Loucy (cell line): ENCODE measurements at regions not wholly inside any gene's neighbourhood (a gene's known extent, or its start where the extent isn't known, plus 50 kb on each side); places are given as distances from the start of the nearest gene placed in this dataset.

Source experiments
- H2AFZ ChIP-seq: fragments of 200-600 bp; sonication (generic); 2 replicates; pipeline ENCODE4 v1.6.0; 2016; ENCODE audit warnings: antibody characterized with exemption, mild to moderate bottlenecking, low read length, moderate library complexity
- H3F3A ChIP-seq: fragments of 200-600 bp; 2 replicates; pipeline ENCODE4 v1.6.0; 2016; ENCODE audit warnings: antibody characterized with exemption, low read depth, mild to moderate bottlenecking
- H3K27me3 ChIP-seq: fragments of 200-600 bp; sonication (generic); 2 replicates; pipeline ENCODE4 v1.6.1; 2014; ENCODE audit warnings: low read length, mild to moderate bottlenecking; ENCODE audit not compliant: insufficient read depth, poor library complexity, severe bottlenecking
- H3K36me3 ChIP-seq: fragments of 200-600 bp; sonication (generic); 2 replicates; pipeline ENCODE4 v1.6.1; 2016; ENCODE audit warnings: low read length; ENCODE audit not compliant: insufficient read depth
- H3K4me1 ChIP-seq: fragments of 200-600 bp; sonication (generic); 2 replicates; pipeline ENCODE4 v1.5.1; 2014; ENCODE audit warnings: low read length, mild to moderate bottlenecking; ENCODE audit not compliant: insufficient read depth, poor library complexity, severe bottlenecking
- H3K4me2 ChIP-seq: fragments of 200-600 bp; sonication (generic); 2 replicates; pipeline ENCODE4 v1.6.0; 2014; ENCODE audit warnings: antibody characterized with exemption, low read length, low read depth, mild to moderate bottlenecking; ENCODE audit not compliant: poor library complexity, severe bottlenecking
- H3K4me3 ChIP-seq: fragments of 200-600 bp; sonication (generic); 2 replicates; pipeline ENCODE4 v1.5.1; 2014; ENCODE audit warnings: low read length, mild to moderate bottlenecking, mixed read lengths; ENCODE audit not compliant: poor library complexity, severe bottlenecking
- H3K79me2 ChIP-seq: fragments of 200-600 bp; sonication (generic); 2 replicates; pipeline ENCODE4 v1.6.1; 2014; ENCODE audit warnings: low read length; ENCODE audit not compliant: insufficient read depth
- H3K9ac ChIP-seq: fragments of 200-600 bp; sonication (generic); 2 replicates; pipeline ENCODE4 v1.6.0; 2014; ENCODE audit warnings: mild to moderate bottlenecking, low read depth, low read length, moderate library complexity; ENCODE audit not compliant: poor library complexity, severe bottlenecking
- H3K9me2 ChIP-seq: fragments of 200-600 bp; sonication (generic); replicated peaks from 2 replicates; pipeline ENCODE4 v1.6.1; 2016; ENCODE audit warnings: low read depth, low read length, mixed read lengths
- H3K9me3 ChIP-seq: fragments of 200-600 bp; sonication (generic); 2 replicates; pipeline ENCODE4 v1.6.1; 2014; ENCODE audit warnings: mild to moderate bottlenecking, antibody characterized with exemption, low read length, low read depth; ENCODE audit not compliant: insufficient read depth
- H4K20me1 ChIP-seq: fragments of 200-600 bp; sonication (generic); 2 replicates; pipeline ENCODE4 v1.6.0; 2014; ENCODE audit warnings: antibody characterized with exemption, low read length, mild to moderate bottlenecking; ENCODE audit not compliant: insufficient read depth, poor library complexity, severe bottlenecking
- EZH2phosphoT487 ChIP-seq: fragments of 200-600 bp; IDR thresholded peaks from 2 replicates; pipeline ENCODE4 v1.6.1; 2018; ENCODE audit warnings: antibody characterized with exemption, mild to moderate bottlenecking, moderate library complexity, borderline replicate concordance
- TF ChIP-seq, protein P1 (sequence below): fragments of 200-600 bp; sonication (generic); conservative IDR thresholded peaks from 2 replicates; pipeline ENCODE4 v1.5.1; 2014; ENCODE audit warnings: mild to moderate bottlenecking, antibody characterized with exemption, low read length

DNA sequence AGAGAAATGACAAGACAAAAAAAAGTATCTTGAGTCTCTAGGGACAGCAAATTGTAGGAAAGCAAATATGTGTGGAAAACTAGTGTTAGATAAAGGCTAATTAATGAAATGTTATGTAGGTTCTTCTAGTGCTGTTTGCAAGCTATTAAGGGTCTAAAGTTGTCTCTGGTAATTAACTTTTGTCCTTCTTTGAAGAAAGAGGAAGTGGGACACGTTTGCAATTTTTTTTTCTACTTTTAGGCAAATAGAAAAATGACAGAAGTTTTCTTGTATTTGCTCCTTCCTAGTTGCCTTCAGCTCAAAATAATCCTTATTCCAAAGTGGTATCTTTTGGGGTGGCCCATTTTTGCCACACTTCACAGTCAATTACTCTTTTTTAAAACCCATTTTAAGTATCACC lies 1877.7 kb upstream of the PRR20A start:
- Histone ChIP-seq H3K79me2 (no peaks in the 10 kb centered on the region), H3K9me3 (no peaks in the 10 kb centered on the region), H3K4me2 (no peak overlapping the region), H3K9me2 (no peaks in the 10 kb centered on the region), H3K4me3 (no peak overlapping the region), H3K36me3 (no peaks in the 10 kb centered on the region), H3K27me3 (no peaks in the 10 kb centered on the region), H4K20me1 (no peaks in the 10 kb centered on the region), H3F3A (no peaks in the 10 kb centered on the region), H2AFZ (no peak overlapping the region), H3K4me1 (no peaks in the 10 kb centered on the region), H3K9ac (no peak overlapping the region)
- TF ChIP-seq EZH2phosphoT487: no peak
- TF ChIP-seq, protein P1, sequence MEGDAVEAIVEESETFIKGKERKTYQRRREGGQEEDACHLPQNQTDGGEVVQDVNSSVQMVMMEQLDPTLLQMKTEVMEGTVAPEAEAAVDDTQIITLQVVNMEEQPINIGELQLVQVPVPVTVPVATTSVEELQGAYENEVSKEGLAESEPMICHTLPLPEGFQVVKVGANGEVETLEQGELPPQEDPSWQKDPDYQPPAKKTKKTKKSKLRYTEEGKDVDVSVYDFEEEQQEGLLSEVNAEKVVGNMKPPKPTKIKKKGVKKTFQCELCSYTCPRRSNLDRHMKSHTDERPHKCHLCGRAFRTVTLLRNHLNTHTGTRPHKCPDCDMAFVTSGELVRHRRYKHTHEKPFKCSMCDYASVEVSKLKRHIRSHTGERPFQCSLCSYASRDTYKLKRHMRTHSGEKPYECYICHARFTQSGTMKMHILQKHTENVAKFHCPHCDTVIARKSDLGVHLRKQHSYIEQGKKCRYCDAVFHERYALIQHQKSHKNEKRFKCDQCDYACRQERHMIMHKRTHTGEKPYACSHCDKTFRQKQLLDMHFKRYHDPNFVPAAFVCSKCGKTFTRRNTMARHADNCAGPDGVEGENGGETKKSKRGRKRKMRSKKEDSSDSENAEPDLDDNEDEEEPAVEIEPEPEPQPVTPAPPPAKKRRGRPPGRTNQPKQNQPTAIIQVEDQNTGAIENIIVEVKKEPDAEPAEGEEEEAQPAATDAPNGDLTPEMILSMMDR: no peak

DNA sequence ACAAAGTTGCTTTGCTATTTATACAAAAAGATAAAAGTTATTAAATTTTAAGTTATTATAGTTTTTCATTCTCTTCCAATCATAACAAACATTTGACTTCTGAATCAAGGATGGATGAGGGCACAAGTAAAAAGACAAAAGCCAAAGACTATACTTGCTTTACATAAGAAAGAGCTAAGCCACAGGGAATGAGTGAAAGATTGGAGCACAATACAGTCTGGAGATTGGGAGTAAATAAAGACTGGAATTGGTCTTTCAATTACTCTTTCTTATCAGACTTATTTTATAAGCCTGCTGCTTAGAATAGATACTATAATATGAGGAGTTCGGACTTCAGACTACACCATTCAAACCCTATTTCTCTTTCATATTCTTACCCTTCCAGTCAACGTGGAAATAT lies 1874.1 kb upstream of the PRR20A start:
- Histone ChIP-seq H3K79me2 (no peaks in the 10 kb centered on the region), H2AFZ (no peak overlapping the region), H3F3A (no peaks in the 10 kb centered on the region), H3K4me3 (no peak overlapping the region), H4K20me1 (no peaks in the 10 kb centered on the region), H3K27me3 (no peaks in the 10 kb centered on the region), H3K9ac (no peak overlapping the region), H3K36me3 (no peaks in the 10 kb centered on the region), H3K4me2 (no peak overlapping the region), H3K9me3 (no peaks in the 10 kb centered on the region), H3K4me1 (no peaks in the 10 kb centered on the region), H3K9me2 (no peaks in the 10 kb centered on the region)
- no peak for TF ChIP-seq EZH2phosphoT487
- TF ChIP-seq, protein P1: no peak

DNA sequence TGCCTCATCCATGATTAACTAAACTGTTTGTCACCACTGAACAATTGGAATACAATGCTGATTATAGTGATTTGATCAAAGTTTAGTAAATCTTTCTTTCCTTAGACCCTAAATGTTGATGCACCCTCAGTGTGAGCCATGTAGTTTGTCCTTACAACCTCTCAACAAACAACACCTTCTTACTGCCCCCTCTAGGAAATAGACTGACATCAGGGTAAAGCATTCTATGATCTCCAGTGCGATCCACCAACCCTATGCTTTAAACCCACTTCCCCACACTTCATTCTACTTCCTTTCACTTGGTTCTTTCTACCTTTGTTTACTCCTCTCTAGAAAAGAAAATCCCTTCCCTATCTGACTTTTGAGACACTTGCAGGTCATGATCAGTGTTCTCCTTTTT lies 1842.5 kb upstream of the PRR20A start:
- H2AFZ ChIP-seq: no peak overlapping the region
- H3K9ac ChIP-seq: no peak overlapping the region
- TF ChIP-seq, protein P1: no peak
- no peak for TF ChIP-seq EZH2phosphoT487

More for the DNA sequence above, 1842.5 kb upstream of the PRR20A start:
- Histone ChIP-seq H3F3A (no peaks in the 10 kb centered on the region), H3K4me3 (no peak overlapping the region), H3K9me2 (no peaks in the 10 kb centered on the region), H3K36me3 (no peaks in the 10 kb centered on the region), H3K9me3 (no peaks in the 10 kb centered on the region), H4K20me1 (no peaks in the 10 kb centered on the region), H3K4me1 (no peaks in the 10 kb centered on the region), H3K79me2 (no peaks in the 10 kb centered on the region), H3K4me2 (no peak overlapping the region), H3K27me3 (no peaks in the 10 kb centered on the region)
